WI38 (cell line): ENCODE measurements at regions not wholly inside any gene's neighbourhood (a gene's known extent, or its start where the extent isn't known, plus 50 kb on each side); places are given as distances from the start of the nearest gene placed in this dataset.

Experiments used
- H3K4me3 ChIP-seq: 2 replicates; pipeline ENCODE4 v1.5.1; 2011; ENCODE audit warnings: low read depth, mild to moderate bottlenecking, control low read depth, low read length
- TF ChIP-seq, protein P1 (sequence below): IDR thresholded peaks from 2 replicates; pipeline ENCODE4 v1.5.1; 2012; ENCODE audit warnings: low read depth, mild to moderate bottlenecking, control low read depth, low read length

GRCh38 chr2:160650196-160651118, 156.8 kb upstream of the RBMS1 start:
- no peak overlapping the region for H3K4me3 ChIP-seq
- TF ChIP-seq, protein P1, sequence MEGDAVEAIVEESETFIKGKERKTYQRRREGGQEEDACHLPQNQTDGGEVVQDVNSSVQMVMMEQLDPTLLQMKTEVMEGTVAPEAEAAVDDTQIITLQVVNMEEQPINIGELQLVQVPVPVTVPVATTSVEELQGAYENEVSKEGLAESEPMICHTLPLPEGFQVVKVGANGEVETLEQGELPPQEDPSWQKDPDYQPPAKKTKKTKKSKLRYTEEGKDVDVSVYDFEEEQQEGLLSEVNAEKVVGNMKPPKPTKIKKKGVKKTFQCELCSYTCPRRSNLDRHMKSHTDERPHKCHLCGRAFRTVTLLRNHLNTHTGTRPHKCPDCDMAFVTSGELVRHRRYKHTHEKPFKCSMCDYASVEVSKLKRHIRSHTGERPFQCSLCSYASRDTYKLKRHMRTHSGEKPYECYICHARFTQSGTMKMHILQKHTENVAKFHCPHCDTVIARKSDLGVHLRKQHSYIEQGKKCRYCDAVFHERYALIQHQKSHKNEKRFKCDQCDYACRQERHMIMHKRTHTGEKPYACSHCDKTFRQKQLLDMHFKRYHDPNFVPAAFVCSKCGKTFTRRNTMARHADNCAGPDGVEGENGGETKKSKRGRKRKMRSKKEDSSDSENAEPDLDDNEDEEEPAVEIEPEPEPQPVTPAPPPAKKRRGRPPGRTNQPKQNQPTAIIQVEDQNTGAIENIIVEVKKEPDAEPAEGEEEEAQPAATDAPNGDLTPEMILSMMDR, result no peak

DNA sequence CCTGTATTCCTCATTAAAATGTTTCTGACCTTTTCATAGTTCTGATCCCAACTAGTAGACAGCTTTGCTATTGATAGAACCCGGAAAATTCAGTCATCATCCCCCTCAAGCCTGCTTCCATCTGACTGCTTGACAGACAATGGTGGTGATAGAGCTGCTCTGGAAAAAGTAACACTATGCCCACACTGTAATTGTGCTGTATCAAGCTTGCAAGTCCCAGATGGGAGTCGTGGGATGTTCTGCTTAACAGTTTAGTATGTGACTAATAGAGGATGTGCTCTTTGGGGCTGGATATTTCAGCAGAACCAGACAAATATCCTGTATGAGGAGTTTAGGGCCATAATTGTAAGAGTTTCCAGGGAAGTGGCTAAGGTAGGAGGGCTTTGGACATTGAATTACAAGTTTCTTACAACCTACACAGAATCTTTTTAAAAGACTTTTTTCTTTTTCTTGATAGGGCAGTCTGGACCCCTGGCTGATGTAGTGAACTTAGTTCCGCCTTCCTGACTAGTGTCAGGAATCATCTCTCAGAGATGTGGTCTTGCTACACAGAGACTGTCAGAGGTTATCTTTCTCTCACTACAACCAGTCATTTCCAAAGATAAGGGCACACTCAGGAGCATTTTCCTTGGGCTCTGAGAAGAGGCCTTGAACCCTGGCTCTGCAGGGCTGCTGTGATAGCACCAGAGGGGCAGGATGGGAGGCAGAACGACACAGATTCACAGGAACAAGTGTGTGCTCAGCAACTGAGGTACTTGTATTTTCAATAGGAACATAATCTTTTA, 158.0 kb upstream of the RBMS1 start:
- TF ChIP-seq, protein P1, result no peak
- H3K4me3 ChIP-seq, result no peak overlapping the region

DNA sequence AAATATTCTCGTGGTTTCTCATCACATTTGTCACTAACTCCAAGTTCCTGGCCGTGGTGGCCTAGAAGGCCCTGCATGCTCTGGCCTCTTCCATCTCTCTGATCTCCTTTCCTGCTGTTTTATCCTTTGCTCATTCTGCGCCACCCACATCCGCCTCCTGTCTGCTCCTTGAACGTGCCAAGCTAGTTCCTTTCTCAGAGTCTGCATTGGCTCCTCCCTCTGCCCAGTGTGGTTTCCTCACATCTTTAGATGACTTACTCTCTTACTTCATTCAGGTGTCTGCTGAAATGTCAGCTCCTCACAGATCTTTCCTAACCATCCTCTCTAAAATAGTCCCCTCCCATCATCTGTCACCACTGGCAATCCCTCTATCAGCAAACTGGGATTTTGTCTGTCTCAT, 158.6 kb upstream of the RBMS1 start:
- no peak overlapping the region for H3K4me3 ChIP-seq
- TF ChIP-seq, protein P1, result no peak

- TF ChIP-seq, protein P1, result no peak
- H3K4me3 ChIP-seq, result no peak overlapping the region
These were observed 163.6 kb upstream of the RBMS1 start for GRCh38 chr2:160657196-160657595.

GRCh38 chr2:160658851-160659250, 165.2 kb upstream of the RBMS1 start:
- no peak overlapping the region for H3K4me3 ChIP-seq
- TF ChIP-seq, protein P1, result no peak

- H3K4me3 ChIP-seq, result no peak overlapping the region
- TF ChIP-seq, protein P1, result no peak
These were observed 167.1 kb upstream of the RBMS1 start for GRCh38 chr2:160660741-160661140.

DNA sequence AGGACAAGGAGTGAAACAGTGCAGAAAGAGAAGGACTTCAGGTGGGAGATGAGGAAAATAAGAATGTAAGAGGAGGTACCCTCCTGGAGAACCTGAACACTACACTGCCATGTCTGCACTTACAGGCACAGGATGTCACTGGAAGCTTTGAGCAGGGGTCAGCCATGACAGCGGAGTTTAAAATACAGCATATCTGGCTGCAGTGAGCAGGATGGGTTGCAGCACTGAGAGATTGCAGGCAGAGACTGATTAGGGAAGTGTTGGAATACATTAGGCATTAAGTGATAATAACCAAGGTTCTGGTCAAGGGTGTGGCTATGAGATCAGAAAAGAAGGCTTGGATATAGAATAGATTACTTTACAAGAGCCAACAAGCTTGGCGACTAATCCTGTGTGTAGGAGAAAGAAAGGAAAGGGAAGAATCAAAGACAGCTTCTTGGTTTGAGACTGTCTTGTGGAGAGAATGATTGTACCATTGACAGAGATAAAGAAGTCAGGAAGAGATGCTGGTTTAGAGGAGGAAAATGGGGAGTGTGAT, 171.1 kb upstream of the RBMS1 start:
- TF ChIP-seq, protein P1, result no peak
- H3K4me3 ChIP-seq, result no peak overlapping the region
